ENCODE measurements at regions not wholly inside any gene's neighbourhood (a gene's known extent, or its start where the extent isn't known, plus 50 kb on each side); places are given as distances from the start of the nearest gene placed in this dataset.

DNA sequence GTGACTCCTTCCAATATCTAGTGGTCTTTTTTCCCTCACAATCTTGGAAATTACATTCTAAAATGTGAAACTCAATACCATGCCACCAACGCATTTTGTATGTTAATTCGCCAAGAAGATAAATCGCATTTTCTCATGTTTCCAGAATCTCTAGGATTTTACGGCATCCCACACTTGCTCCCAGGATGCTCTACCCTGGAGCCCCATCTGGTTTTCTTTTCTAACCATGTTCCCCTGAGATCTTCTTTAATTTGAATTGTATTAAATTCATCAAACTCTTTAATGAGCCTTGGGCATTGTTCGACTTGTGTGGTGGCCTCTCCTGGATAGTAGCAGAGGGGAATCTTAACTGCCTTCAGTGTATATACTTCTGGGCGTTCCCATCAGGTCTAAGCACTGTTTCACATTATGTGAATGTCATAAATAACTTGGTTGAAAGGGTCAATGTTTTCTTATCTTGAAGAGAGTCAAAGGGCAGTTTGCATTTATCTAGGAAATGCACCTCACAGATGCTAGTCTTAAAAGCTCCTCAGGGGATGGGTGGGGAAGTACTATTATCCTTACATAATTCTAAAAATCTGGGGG lies 169.1 kb upstream of the MEOX2 start:
- no peak for DNase-seq

DNA sequence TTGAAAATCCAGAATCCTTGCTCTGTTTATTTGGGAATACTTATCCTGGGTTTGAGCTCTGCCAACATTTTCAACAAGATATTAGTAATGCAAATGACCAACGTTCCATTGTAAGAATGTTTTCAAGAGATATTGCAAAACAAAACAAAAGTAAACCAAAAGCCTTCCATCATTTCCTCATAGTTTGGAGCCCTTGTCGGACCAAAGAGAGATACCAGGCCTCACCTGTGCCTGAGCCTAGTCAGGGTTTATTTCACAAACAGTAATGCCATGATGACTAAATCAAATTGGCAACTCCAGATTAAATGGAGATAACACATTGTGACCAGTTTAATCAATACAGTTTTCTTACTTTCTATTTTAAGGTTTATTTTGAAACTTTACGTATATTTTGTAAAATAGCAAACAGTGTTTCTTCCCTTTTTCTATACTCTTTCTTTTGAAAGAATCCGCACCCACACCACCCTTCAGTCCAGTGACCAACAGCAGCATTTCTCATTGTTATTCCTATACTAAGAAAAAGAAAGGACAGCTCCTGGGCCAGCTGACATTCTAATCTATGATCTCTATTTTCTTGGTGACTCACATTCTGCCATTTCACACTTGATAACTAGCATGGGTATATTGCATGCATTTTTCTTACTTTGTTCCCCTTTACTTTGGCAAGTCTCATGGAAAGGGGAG lies 168.5 kb upstream of the MEOX2 start:
- no peak for DNase-seq

DNA sequence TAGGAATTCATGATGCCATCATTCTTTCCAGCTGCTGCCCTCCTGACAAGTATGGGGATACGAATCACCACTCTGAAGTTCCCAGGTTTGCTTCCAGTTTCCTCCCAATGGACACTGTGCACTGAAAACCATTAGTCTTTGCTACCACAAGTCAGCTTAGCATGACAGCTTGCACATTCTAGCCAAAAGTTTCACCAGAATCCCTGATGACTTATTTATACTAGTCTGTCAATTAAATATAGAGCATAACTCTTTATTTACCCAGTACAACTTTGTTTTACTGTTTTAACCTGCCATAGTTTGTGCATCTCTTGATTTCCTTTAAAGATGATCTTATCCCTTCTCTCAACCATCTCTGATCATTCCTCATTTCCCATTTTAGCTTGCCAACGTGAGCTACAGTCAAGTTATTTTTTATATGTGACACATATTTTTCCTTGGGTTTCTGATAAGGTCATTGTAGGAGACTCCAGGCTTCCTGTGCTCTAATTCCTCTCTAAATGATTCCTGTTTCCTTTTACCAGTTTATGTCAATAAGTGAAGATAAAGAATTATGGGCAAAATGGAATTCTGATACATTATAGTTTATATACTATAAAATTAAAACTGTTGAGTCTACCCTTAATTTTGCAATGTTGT lies 167.5 kb upstream of the MEOX2 start:
- no peak for DNase-seq

DNA sequence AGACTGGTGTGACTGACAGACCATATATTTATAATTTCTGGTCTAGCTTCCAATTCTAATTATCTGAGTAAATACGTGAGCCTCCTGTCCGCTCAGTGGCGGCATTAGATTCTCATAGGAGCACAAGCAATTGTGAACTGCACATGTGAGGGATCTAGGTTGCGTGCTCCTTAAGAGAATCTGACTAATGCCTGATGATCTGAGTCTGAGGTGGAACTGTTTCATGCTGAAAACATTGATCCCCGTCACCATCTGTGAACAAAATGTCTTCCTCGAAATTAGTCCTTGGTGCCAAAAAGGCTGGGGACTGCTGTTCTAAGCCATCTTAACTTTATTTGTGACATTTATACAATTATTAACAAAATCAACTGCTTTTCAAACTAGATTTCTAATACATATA lies 164.7 kb upstream of the MEOX2 start:
- no peak for DNase-seq

DNA sequence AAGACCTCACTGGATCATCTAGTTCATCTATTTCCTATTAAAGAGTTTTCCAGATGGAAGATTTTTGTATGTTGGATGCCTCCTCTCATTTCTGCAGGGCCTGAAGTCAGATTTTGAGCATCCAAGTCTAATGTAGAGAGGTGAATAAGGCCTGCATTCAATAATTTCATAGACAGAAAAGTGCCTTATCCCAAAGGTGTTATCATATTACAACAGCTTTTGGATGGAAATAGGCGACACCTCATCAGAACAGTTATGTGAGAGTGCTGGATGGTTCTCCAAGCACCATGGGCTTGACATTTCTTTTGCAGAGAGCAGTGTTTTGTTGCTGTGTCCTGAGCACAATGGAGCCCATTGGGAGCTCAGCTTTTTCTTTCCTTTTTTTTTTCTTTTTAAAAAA lies 162.4 kb upstream of the MEOX2 start:
- no peak for DNase-seq

DNA sequence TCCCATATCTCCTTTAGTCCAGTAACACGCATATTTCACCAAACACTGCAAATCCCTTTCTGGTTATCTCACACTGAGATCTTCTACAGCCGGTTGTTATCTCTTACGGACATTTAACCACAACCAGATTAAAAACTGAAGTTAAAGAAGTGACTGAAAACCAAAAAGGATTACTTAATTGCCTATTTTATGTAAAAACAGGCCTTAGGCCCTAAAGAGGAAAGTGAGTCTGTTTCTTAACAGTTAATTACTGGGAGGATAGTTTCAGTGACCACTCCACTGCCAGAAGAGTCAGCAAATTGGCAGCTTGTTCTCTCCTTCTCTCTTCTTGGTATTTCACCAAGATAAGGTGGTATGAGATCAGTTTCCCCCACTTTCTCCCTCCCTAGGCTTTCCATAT lies 161.9 kb upstream of the MEOX2 start:
- no peak for DNase-seq

DNA sequence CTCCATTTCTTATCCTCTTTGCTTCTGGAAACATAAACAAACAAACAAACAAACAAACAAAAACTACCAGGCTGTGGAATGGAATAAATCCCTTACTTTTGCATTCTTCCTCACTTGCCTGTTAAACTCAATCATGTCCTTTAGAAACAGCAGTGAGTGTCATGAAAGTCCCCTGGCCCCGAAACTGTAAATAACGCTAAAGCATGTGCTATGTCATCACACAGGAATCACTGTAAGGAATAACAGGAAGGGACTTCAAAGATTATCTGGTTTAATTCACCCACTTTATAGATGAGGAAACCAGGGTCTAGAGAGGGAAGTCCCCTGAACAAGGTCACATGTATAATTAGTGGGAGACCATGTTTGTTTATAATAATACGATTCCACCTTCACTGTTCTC lies 159.4 kb upstream of the MEOX2 start:
- no peak for DNase-seq

DNA sequence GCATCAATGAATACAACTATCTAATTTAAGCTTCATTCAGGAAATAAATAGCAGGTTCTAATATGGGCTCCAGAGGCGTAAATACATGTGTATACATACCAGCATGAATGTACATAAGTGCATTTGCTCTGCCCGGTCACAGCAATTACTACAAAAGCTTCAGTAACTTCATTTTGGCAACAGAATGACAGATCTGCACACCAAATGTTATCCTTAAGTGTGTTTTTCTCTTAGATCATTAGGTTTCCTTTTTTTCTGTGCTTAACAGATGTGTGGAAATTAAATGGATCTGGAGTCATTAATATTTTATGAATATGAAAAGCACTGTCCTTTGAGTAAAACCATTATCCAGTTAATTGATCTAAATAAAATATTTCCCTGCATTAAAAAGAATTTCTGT lies 159.0 kb upstream of the MEOX2 start:
- no peak for DNase-seq

DNA sequence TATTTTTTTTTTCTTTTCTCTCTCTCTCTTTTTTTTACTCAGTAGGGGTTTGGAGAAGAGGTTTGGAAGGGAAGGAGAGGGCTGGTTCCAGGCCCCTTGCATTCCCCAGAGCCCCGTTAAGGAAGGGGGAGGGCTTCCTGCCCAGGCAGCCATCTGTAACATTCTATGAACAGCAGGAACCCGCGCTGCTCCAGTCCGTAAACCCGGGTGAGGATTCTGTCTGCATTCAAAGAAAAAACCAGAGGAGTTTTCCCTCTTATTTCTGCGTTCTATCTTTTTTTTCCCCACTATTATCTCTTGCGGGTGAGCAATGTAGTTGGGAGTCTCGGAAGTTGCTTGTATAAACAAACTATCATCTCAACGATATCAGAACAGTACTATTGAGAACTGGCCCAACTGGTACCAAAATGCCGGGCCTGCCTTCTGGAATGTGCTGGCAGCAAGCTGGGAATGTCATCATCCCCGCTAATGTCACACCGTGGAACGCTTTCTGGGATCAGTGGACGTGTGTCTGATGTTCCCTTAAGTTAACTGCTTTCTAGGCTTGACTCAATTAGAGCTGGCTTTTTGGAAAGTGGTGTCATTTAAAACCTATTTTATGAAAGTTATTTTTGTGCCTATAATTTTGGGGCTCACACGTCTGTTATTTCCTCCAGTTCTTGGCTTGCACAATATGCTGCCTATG lies 153.1 kb upstream of the MEOX2 start:
- DNase-seq, result peak in 1 of 2 donors; percentile 71

DNA sequence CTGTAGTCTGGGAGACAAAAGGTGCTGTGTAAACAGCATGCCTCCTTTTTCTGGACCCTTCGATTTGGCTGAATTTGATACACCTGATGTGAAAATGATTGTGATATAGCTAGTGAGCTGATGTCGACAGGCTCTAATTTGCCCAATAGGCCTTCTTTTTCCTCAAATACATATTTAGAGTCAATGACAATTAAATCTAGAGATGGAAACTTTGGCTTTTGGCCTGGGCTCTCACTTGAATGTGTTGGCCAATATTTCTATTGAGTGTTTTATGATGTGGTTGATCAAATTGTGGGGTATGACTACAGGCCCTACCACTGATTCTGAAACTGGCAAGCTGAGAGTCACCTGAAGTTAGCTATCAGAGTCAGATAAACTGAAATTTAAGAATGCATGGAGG lies 151.8 kb upstream of the MEOX2 start:
- no peak for DNase-seq

DNA sequence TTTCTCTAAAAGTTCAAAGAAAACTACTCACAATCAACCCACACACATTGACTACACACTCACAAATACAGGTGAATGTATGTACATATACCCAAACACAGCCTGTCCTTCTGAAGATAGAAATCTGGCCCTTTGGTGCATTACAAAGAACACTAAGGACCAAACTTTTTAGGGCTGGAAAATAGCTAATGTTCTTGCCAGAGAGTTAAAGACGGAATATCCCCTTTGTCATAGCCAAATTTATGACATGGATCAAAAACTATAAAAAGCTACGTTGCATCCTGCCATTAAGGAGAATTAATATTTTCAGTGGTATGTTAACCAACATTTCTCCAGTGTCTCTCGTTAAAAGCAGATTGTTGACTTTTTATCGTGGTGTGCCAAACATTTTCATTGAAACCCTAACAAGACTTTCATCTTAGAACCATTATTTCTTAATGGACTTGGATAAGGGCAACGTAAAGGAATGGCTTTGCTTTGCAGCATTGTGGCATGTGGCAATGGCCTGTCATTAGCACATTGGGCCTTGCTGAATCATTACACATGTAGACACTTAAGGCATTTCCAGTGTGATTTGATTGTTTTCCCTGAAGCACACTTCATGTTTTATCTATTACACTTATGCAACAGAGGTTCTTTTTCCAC lies 150.9 kb upstream of the MEOX2 start:
- DNase-seq, result peak; percentile 78 to 86

DNA sequence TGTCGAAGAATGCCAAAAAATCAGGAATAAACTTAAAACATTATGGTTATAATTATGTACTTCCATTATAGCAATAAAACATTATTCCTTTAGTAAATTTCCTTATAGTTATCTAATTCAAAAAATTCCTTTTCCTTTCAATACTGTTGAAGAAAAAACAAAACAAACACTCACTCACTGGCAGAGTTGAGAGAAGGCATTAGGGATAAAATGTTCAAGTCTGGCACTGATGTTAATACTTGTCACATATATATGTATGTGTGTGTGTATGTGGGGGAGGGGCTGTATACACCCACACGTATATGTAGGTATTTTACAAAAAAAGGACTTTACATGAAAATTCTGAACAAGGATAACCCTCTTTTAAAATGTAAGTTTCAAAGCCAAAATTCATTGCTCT lies 150.2 kb upstream of the MEOX2 start:
- no peak for DNase-seq

DNA sequence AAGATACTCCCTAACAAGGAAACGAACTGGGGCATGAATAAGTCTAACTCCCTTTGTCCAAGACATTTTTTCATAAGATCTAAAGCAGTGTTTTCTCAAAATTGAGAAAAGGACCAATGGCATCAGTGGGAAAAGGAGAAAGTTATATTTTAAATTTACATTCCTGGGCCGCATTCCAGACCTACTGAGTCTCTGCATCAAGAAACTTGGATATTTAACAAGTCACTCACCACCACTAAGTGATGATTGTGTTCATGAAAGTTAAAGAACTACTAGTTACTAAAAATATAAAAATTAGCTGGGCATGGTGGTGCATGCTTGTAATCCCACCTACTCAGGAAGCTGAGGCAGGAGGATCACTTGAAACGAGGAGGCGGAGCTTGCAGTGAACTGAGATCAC lies 149.6 kb upstream of the MEOX2 start:
- no peak for DNase-seq

DNA sequence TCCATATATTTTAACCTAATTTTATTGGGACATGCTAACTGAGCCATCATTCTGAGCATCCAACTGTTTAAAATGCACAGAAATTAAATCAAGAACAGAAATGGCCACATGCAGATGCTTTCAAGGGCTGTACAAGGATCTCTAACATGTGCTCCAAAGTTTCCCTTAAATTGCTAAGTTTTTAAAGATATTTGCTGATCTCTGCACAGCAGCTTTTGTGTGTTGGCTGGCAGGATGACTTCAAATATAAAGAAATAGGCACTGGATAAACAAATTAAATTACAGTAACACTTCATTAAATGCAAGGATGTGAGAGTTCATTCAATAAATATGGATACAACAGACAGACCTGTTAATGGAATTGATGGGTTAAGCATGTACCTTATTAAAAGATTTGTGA lies 148.0 kb upstream of the MEOX2 start:
- DNase-seq, result no peak

DNA sequence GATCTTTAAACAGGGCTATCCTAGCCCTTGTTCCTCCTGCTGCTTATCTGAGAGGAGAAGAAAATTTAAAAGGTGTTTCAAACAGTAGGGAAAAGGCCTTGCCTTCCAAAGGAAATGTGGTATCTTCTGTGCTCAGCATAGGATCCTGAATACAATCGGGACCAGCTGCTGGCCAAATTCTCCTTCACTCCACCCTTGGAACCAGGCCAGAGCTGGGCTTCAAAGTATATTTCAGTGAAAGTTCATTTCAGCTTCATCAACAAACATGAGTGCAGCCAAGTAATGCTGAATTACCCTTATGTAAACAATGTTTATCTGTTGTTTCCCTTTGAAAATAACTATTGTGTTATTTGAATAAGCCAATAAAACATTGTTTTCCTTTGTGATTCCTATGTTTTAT lies 146.5 kb upstream of the MEOX2 start:
- DNase-seq, result peak; percentile 84 to 85

DNA sequence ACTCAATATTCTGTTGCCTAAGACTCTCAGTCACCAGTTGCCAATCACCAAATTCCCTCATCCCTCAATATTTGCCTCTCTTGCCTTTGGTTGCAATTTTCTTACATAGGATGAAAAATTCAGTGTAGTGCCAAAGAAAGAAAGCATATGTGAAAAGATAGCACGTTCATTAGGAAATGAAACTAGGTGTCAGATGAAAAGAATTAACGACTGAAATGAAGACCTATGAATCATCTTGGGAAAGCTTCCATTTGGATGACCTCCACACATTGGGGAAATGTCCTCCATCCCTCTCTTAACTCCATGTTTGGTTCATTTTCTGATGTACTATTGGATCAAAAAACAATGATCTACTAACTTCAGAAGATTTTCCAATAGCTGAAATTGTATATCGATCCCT lies 145.1 kb upstream of the MEOX2 start:
- no peak for DNase-seq

DNA sequence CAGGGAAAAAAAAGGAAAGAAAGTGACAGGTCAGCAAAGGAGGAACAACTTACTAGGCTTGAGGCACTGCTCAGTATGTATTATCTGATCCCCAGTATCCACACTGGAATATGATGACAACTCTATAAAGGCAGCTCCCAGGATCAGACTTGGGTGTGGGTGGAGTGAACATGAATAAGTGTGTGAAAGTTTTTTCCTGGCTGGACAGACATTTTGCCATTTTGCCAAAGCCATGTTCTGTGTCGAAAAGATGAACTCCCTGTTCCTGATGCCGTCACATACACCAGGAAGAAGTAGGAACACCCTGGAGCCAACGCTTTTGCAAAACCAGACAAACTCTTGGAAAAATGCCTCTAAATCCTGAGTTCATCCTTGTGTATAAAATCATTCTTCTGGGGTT lies 143.2 kb upstream of the MEOX2 start:
- DNase-seq, result no peak

DNA sequence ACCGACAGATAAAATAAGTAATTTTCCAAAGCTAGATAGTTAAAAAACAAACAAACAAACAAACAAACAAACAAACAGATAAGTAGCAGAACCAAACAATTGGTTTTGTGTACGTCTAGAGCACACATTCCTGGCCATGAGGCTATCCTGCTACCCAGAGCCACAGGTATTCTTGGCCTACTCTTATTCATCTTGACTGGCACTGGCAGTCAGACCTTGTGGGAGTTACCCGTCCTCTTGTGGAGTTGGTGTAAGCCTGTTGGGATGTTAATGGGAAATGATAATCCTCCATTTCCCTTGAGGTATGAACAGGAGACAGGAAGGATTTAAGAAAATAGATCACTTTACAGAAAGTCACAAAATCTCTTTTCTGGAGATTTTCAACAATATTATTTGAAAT lies 142.4 kb upstream of the MEOX2 start:
- no peak for DNase-seq

DNA sequence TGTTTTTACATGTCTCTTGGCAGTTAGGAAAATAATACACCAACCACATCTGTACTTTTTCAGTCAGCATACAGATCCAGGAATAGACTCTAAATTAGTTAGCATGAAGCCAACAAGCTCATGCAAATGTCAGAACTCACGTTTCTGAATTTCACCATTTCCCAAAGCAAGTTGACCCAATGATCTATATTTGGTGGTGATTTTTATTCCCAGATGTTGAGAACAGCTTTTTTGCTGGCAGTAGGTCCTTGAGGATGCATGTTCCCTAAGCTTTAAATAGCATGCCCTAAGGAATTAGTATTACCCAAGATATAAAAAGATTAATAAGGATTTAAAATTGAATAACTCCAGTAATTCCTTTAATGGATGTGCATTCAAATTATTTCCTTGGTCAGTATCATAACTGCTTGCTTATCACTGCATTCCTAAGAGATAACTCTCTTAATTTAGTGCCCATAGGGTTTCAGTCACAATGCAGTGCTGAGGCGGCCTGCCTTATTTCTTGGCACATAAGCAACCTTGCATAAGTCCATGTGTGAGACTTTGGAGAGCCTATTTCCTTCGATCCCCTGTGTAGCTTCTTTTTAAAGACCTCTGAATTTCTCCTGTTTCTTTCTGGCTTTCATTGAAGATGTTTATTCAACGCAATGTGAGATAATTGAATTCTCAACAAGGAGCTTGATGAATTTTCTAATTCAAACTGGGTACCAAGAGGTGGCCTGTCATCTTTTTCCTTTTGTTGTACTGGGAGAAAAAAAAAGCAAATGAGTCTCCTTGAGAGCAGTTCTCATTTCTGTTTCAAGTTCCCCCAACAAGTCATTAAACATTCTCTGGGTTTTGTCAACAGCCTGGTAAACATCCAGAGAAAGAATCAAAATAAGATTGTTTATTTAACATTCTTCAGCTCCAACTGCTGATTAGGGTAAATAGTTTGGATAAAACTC lies 135.3 kb upstream of the MEOX2 start:
- DNase-seq, result peak; percentile 85 to 90

DNA sequence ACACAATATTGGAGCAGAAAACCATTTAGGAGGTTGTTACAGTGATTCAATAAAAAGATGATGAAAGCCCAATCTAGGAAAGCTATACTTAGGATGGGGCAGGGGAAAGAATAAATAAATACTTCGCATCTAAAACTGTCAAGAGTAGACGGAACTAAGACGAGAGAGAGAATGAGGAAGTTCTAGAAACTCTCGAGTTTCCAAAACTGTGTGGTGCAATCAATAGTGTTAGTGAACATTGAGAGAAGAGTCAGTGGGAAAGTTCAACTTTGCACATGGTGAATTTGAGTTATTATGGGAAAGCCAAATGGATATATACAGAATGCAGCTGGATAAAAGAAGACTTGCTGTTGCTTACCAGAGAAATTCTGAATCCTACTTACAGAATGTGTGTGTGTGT lies 133.8 kb upstream of the MEOX2 start:
- no peak for DNase-seq

DNA sequence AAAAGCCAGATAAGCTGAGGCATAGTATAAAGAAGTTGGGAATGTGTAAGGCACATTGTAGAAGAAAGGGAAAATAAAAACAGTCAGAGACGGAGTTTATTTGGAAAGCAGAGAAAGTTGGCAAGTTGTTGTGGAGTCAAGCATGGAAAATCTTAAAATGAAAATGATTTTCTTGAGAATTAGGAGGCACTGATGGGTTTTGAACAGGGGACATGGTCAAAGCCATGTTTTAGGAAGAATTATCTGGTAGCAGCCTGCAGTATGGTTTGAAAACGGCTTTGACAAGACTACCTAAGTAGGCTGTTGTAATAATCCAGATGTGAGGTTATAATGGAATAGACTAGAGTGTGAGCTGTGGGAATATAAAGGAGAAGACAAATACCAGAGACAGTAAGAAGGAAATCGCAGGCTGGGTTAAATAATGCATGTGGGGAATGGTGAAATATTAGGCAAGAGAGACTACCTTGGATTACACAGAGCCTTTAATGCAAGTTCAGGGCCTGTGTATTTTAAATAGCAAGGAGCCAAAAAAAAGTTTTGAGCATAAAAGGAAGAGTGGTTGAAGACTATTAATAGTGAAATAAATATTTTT lies 130.4 kb upstream of the MEOX2 start:
- DNase-seq, result no peak

All from right lung (tissue), 2 donors.